Transverse colon (tissue), 4 donors: ENCODE measurements at regions not wholly inside any gene's neighbourhood (a gene's known extent, or its start where the extent isn't known, plus 50 kb on each side); places are given as distances from the start of the nearest gene placed in this dataset.

Experiments
- DNase-seq: peaks from one replicate; pipeline ENCODE4 v3.0.0-alpha.2; 2019
- H3K27ac ChIP-seq, 4 donors: fragments of 200-600 bp; sonication (generic); 2 replicates each; pipeline ENCODE4 v1.5.1; 2016 to 2018; ENCODE audit warnings: inconsistent platforms in 4 of 4
- H3K27me3 ChIP-seq: fragments of 200-600 bp; sonication (generic); 2 replicates; pipeline ENCODE4 v1.5.1; 2017; ENCODE audit warnings: inconsistent platforms
- H3K36me3 ChIP-seq, 4 donors: fragments of 200-600 bp; sonication (generic); 2 replicates each; pipeline ENCODE4 v1.5.1; 2017 to 2019; ENCODE audit warnings: inconsistent platforms in 4 of 4
- H3K4me1 ChIP-seq, 4 donors: fragments of 200-600 bp; sonication (generic); 2 replicates each; pipeline ENCODE4 v1.5.1; 2017 to 2020; ENCODE audit warnings: inconsistent platforms in 4 of 4
- H3K4me3 ChIP-seq, 4 donors: fragments of 200-600 bp; sonication (generic); 1 replicate in 1 of 4; 2 replicates in 3 of 4; pipeline versions ENCODE4 v1.5.1 to v1.6.1; 2017 to 2019; ENCODE audit warnings: inconsistent platforms in 4 of 4
- H3K9me3 ChIP-seq, 2 donors: fragments of 200-600 bp; sonication (generic); 2 replicates each; pipeline ENCODE4 v1.5.1; 2017 to 2019; ENCODE audit warnings: inconsistent platforms in 2 of 2
- EP300 ChIP-seq: sonication (generic); formaldehyde crosslinking; IDR thresholded peaks from one replicate; pipeline ENCODE4 v1.6.1; 2017; ENCODE audit warnings: antibody characterized with exemption, low read depth
- POLR2A ChIP-seq: fragments of 450-650 bp; IDR thresholded peaks from one replicate; pipeline ENCODE4 v1.6.1; 2016; ENCODE audit warnings: antibody characterized with exemption, mild to moderate bottlenecking, moderate library complexity
- POLR2AphosphoS5 ChIP-seq, 3 donors: sonication (generic); formaldehyde crosslinking; IDR thresholded peaks; one replicate each; pipeline ENCODE4 v1.6.1; 2016; ENCODE audit warnings: antibody characterized with exemption in 3 of 3
- WGBS, 2 donors: methylation state at CpG; one replicate each; pipeline ENCODE4 v1.1.5; 2018; ENCODE audit warnings: low coverage in 1 of 2; 5-methylcytosine and 5-hydroxymethylcytosine counted together
- in situ Hi-C, 4 donors: fragments of 200-750 bp; cut with MboI; loops; one replicate each; pipeline versions ENCODE4 v1.15.0 to v1.15.1; 2017; ENCODE audit warnings: low sequenced_read_pairs in 3 of 4, low pct_ligation_motif_present in 1 of 4, low pct_unique_long_range_greater_than_20kb in 1 of 4
- intact Hi-C: fragments of 100-400 bp; cut with DNase I; formaldehyde crosslinking; loops from one replicate; pipeline ENCODE4 v1.15.1; 2023; ENCODE audit warnings: low total_unique reads
- TF ChIP-seq, protein P1 (sequence below), 5 experiments: fragments of 200-600 bp in 3 of 5; fragments of 450-650 bp in 2 of 5; sonication (generic) in 3 of 5; IDR thresholded peaks; 1 replicate in 2 of 5; 2 replicates in 3 of 5; pipeline ENCODE4 v1.5.1; 2016 to 2017; ENCODE audit warnings: antibody characterized with exemption in 5 of 5, inconsistent platforms in 3 of 5, mild to moderate bottlenecking in 2 of 5, moderate library complexity in 1 of 5

- in situ Hi-C loops = no loop called here
- H3K4me1 ChIP-seq = peaks cover 0 to 4% (median 0%) of the 10 kb centered on the region in 4 donors
These were observed 114.9 kb upstream of the SLCO6A1 start for GRCh38 chr5:102613661-102614060.

DNA sequence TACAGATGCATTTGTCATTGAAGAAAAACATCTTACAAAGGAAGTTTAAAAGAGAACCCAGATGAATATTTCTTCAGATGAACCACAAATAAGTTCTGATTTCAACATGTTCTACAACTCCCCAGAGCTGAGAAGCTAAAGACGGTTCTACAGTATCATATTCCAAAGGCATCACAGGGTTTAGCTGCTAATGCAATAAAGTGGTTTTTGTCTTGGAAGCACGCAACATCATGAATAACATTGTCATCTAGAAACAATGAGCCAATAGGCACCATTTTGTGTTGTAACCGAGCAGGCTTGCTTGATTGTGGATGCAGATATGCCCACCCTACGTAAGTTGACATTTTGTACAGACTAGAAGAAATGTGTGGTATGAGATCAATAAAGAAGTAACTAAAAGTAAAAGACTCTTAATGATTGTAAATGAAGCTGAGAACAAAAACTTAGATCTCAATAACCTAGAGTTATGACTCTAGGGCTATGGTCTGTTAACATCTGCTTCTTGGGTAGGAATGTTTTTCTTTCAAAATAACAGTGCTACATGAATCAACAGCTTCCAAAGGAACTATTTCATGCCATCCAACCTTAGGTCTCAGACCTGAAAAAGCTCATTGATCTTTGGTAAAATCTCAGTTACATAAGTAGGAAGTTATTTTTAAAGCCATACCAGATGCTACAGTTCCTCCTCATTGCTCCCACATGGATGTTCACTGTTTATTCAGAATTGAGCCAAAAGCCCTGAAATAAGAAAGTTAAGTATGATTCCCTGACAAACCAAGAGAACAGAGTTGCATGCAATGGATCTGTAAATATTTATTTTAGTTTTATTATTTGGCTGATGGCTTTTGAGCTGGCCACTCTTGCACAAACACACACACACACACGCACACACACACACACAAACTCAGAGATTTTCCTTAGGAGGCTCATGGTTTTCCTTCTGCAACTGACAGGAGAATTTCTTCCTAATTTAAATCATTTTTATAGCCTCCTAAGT, 118.7 kb upstream of the SLCO6A1 start:
- DNase-seq = peak; percentile 21
- WGBS, 2 donors = 66 to 69% methylated on average over 5 of the region's 5 CpGs
- TF ChIP-seq EP300 (no peak), POLR2AphosphoS5 (IDR thresholded peaks at IDR 0.05) (peak in 2 of 3 donors; percentile 18 to 41)
- intact Hi-C loops (no loop called here), in situ Hi-C loops (no loop called here)
- no peaks in the 10 kb centered on the region for H3K9me3 ChIP-seq
- peak overlapping the region; percentile 27 to 62 (median 52) for H3K27ac ChIP-seq
- no peaks in the 10 kb centered on the region for H3K36me3 ChIP-seq
- peaks cover 0 to 4% (median 0%) of the 10 kb centered on the region in 4 donors for H3K4me1 ChIP-seq
- no peak overlapping the region for H3K4me3 ChIP-seq
- no peaks in the 10 kb centered on the region for H3K27me3 ChIP-seq

More at GRCh38 chr5:102613661-102614060, 114.9 kb upstream of the SLCO6A1 start:
- no peaks in the 10 kb centered on the region for H3K36me3 ChIP-seq
- H3K9me3 ChIP-seq = no peaks in the 10 kb centered on the region
- no peaks in the 10 kb centered on the region for H3K27me3 ChIP-seq
- intact Hi-C loops = no loop called here
- H3K27ac ChIP-seq = no peak overlapping the region
- no peak overlapping the region for H3K4me3 ChIP-seq
- TF ChIP-seq POLR2A (no peak), POLR2AphosphoS5 (IDR thresholded peaks at IDR 0.05) (no peak), EP300 (no peak)
- TF ChIP-seq, protein P1, sequence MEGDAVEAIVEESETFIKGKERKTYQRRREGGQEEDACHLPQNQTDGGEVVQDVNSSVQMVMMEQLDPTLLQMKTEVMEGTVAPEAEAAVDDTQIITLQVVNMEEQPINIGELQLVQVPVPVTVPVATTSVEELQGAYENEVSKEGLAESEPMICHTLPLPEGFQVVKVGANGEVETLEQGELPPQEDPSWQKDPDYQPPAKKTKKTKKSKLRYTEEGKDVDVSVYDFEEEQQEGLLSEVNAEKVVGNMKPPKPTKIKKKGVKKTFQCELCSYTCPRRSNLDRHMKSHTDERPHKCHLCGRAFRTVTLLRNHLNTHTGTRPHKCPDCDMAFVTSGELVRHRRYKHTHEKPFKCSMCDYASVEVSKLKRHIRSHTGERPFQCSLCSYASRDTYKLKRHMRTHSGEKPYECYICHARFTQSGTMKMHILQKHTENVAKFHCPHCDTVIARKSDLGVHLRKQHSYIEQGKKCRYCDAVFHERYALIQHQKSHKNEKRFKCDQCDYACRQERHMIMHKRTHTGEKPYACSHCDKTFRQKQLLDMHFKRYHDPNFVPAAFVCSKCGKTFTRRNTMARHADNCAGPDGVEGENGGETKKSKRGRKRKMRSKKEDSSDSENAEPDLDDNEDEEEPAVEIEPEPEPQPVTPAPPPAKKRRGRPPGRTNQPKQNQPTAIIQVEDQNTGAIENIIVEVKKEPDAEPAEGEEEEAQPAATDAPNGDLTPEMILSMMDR (IDR thresholded peaks at IDR 0.05) = no peak
- DNase-seq = no peak
- WGBS, 2 donors = 75% methylated on average over 2 of the region's 2 CpGs; no CpG with 5 or more reads in 1 of the 2 donors

GRCh38 chr5:102622262-102622661, 123.5 kb upstream of the SLCO6A1 start:
- Histone ChIP-seq H3K4me1 (peaks cover 0 to 13% (median 2%) of the 10 kb centered on the region in 4 donors), H3K4me3 (no peak overlapping the region), H3K27ac (no peak overlapping the region), H3K9me3 (no peaks in the 10 kb centered on the region), H3K27me3 (no peaks in the 10 kb centered on the region), H3K36me3 (no peaks in the 10 kb centered on the region)
- in situ Hi-C loops (no loop called here), intact Hi-C loops (no loop called here)
- no peak for DNase-seq
- WGBS, 2 donors = 66 to 72% methylated on average over 3 of the region's 3 CpGs
- no peak for TF ChIP-seq POLR2AphosphoS5 (IDR thresholded peaks at IDR 0.05)
- no peak for TF ChIP-seq POLR2A
- TF ChIP-seq EP300 = no peak
- TF ChIP-seq, protein P1 (IDR thresholded peaks at IDR 0.05) = no peak

DNA sequence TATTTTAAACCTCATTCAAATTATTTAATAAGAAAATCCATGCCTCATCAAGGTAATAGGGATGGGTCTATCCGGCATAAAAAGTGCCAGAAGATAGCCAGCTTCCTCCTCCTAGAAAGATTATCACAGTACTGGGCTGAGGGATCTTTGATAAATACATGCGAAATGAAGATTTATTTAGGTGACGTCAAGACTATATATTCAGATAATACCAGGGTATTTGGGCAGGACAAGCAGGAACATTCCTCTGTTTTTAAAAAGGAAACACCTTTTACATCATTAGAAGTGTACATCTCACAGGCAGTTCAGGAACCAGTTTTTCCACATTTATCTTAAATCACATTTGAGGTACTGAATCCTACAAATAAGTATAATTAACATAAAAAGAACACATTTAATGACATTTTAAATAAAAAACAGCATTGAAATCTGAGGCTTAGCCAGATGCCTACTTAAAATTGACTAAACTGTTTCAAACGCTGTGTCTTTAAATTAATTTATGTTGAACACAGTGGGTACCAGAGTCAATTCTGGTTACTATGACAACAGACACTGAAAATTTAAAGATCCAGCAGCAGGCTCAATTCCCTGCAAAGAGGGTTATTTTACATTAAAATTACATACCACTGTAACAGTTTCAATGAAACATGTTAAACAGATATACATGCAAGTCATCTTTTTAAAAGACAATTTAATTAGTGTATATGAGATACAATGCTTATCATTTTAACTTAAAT, 124.7 kb upstream of the SLCO6A1 start:
- Histone ChIP-seq H3K27me3 (no peaks in the 10 kb centered on the region), H3K9me3 (no peaks in the 10 kb centered on the region), H3K36me3 (no peaks in the 10 kb centered on the region), H3K27ac (no peak overlapping the region), H3K4me1 (peaks cover 0 to 13% (median under 1%) of the 10 kb centered on the region in 4 donors), H3K4me3 (no peak overlapping the region)
- in situ Hi-C loops (no loop called here), intact Hi-C loops (no loop called here)
- 78% methylated on average over 4 of the region's 4 CpGs for WGBS, 2 donors
- DNase-seq = no peak
- TF ChIP-seq EP300 (no peak), POLR2AphosphoS5 (IDR thresholded peaks at IDR 0.05) (no peak), POLR2A (no peak)
- TF ChIP-seq, protein P1 (IDR thresholded peaks at IDR 0.05) = no peak
